C4-2B (cell line): ENCODE measurements at regions not wholly inside any gene's neighbourhood (a gene's known extent, or its start where the extent isn't known, plus 50 kb on each side); places are given as distances from the start of the nearest gene placed in this dataset.
"Not testable (repeated sequence)": the region's sequence is repeated elsewhere in the genome, so short reads cannot be mapped to it uniquely, and the experiment has no call there.

ENCODE experiments used
- H3K27ac ChIP-seq: fragments of 450-650 bp; 2 replicates; pipeline ENCODE4 v1.5.1; 2017
- ZFX ChIP-seq: fragments of 450-650 bp; IDR thresholded peaks from 2 replicates; pipeline ENCODE4 v1.6.1; 2017
- TF ChIP-seq, protein P1 (sequence below): fragments of 450-650 bp; conservative IDR thresholded peaks from 2 replicates; pipeline ENCODE4 v1.5.1; 2017; ENCODE audit warnings: mild to moderate bottlenecking

- TF ChIP-seq, protein P1, sequence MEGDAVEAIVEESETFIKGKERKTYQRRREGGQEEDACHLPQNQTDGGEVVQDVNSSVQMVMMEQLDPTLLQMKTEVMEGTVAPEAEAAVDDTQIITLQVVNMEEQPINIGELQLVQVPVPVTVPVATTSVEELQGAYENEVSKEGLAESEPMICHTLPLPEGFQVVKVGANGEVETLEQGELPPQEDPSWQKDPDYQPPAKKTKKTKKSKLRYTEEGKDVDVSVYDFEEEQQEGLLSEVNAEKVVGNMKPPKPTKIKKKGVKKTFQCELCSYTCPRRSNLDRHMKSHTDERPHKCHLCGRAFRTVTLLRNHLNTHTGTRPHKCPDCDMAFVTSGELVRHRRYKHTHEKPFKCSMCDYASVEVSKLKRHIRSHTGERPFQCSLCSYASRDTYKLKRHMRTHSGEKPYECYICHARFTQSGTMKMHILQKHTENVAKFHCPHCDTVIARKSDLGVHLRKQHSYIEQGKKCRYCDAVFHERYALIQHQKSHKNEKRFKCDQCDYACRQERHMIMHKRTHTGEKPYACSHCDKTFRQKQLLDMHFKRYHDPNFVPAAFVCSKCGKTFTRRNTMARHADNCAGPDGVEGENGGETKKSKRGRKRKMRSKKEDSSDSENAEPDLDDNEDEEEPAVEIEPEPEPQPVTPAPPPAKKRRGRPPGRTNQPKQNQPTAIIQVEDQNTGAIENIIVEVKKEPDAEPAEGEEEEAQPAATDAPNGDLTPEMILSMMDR: no peak
- no peak for TF ChIP-seq ZFX
- no peak overlapping the region for H3K27ac ChIP-seq
These were observed 1899.5 kb downstream of the MAT2B start for GRCh38 chr5:165404917-165405316.

DNA sequence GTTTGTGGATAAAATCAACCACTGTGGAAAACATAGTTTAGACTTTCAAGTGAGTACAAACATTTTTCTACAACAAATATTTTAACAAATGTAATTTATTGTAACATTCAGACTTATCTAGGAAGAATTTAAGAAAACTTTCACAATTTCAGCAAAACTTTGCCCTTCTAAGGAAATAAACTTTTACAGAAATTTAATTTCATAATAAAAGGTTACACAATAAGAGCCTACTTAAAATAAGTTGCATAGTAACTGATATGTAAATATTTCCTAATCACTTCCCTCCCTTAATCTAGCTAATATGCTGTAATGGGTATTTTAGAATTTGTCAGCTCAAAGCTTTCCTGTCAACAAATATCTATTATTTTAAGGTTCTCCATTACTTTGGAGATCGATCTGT lies 1899.9 kb downstream of the MAT2B start:
- H3K27ac ChIP-seq: no peak overlapping the region
- TF ChIP-seq ZFX: no peak
- TF ChIP-seq, protein P1: no peak

- TF ChIP-seq, protein P1: no peak
- TF ChIP-seq ZFX: no peak
- H3K27ac ChIP-seq: no peak overlapping the region
These were observed 1901.9 kb downstream of the MAT2B start for GRCh38 chr5:165407352-165407751.

- TF ChIP-seq ZFX: no peak
- TF ChIP-seq, protein P1: no peak
- H3K27ac ChIP-seq: no peak overlapping the region
These were observed 1905.1 kb downstream of the MAT2B start for GRCh38 chr5:165410476-165410875.

DNA sequence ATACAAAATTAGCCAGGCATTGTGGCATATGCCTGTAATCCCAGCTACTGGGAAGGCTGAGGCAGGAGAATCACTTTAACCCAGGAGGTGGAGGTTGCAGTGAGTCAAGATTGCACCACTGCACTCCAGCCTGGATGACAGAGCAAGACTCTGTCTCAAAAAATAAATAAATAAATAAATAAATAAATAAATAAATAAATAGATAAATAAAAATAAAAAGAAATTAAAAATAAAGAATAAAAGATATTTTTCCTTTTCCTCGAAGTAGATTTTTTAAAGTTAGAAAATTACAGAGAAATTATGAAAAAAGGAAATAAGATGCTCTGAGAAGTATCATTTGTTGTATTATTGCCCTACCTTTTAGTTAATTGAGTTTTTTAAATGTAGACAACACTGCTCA lies 1906.1 kb downstream of the MAT2B start:
- H3K27ac ChIP-seq: not testable (repeated sequence)

DNA sequence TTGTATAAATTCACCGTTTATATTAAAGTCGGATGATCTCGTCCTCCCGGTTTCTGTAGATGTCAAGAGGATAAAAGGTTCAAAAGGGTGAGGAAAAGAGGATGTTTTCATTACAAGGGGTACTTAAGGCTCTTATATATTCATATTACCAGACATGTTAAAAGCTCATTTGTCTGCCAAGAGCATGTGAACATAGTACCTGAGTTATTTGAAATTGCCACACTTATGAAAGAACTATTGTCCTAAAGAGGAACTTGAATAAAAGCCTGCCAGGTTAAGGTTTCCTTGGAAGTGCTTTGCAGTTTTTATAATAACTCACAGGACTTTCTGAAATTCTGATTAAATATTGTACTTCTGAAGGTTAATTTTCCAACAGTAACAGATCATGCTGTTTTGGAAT lies 1915.1 kb downstream of the MAT2B start:
- TF ChIP-seq, protein P1: no peak
- TF ChIP-seq ZFX: no peak

GRCh38 chr5:165423697-165424299 lies 1918.4 kb downstream of the MAT2B start:
- TF ChIP-seq, protein P1: no peak
- TF ChIP-seq ZFX: no peak
- H3K27ac ChIP-seq: no peak overlapping the region

More for the DNA sequence above, 1915.1 kb downstream of the MAT2B start:
- no peak overlapping the region for H3K27ac ChIP-seq

GRCh38 chr5:165425594-165425993 lies 1920.2 kb downstream of the MAT2B start:
- H3K27ac ChIP-seq: no peak overlapping the region
- TF ChIP-seq, protein P1: no peak
- no peak for TF ChIP-seq ZFX
